ENCODE measurements at regions not wholly inside any gene's neighbourhood (a gene's known extent, or its start where the extent isn't known, plus 50 kb on each side); places are given as distances from the start of the nearest gene placed in this dataset.

GRCh38 chr11:93075782-93076181 is 106.3 kb downstream of the MTNR1B start:
- no peak for DNase-seq

GRCh38 chr11:93080146-93080759 is 110.8 kb downstream of the MTNR1B start:
- DNase-seq = no peak

DNA sequence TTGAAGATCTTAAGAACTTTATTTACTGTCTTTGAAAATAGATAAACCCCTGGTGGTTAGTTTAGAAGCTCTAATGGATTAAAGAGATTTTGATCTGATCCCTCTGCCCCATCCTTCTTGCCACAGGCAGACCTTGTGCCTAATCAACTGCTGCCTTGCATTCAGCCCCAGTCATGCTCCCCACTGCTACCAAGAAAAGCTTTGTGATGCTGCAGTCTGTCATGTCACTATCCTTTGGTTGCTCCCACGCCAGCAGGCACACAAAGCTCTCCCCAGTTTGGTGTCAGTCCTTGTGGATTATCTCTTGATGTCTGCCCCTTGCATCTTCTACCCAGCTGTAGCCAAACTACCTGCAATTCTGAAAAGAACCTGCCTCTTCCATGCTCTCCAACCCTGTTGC is 112.2 kb downstream of the MTNR1B start:
- DNase-seq = no peak

GRCh38 chr11:93082900-93083299 is 113.4 kb downstream of the MTNR1B start:
- DNase-seq = no peak

DNA sequence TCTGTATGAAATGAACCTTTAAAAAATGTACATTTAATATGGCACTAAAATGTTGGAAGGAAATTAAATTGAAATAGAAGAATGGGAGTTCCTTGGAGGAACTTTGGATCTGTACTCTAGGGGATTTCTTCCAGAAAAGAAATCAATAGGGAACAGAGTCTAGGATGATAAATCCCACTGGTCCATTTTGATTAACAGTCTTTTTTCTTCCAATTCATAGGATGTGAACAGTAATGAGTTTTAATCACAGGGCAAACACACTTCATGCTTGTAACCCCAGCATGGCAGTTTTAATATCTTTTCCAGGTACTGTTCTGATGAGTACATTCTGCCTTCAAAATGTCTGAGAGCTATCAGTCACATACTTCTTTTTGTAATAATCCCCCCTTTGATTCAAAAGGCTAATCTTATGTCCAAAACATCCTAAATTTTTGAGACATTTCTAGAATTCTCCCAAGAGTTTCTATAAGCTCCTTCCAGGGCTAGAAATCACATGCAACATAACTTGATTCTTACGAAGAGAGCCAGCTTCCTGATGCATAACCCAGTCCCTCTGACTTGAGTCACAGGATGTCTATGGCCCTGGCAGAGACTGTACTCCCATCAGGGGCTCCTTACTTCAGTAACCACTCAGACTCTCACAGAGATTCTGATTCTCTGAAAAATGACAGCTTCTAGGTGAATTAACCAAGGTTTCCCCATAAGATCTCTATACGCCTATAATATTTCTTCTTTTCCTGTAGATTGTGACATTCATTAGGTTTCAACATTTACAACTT is 112.9 kb downstream of the SLC36A4 start:
- no peak for DNase-seq

DNA sequence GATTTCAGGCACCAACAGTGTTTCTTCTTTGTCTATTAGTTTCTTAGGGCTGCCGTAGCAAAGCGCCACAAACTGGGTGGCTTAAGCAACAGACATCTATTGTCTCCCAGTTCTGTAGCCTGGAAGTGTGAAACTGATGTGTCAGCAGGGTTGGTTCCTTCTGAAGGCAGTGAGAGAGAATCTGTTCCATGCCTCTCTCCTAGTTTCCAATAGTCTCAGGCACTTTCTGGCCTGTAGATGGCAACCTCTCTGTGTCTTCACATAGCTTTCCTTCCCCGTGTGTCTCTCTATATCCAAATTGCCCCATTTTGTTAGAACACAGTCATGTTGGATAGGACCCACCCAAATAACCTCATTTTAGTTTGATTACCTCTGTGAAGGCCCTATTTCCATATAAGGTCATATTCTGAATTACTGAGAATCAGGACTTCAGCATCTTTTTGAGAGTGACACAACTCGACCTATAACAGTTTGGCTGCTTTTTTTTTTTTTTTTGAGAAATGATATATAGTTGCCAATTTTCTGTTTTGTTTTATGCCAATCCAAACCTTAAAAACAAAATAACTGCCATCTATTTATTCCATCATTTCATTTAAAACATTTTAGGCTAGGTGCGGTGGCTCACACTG is 108.2 kb downstream of the SLC36A4 start:
- peak; percentile 2 for DNase-seq
